NCI-H187 treated with DMSO at 0.1 percent for 48 hours (cell line): ENCODE measurements at regions not wholly inside any gene's neighbourhood (a gene's known extent, or its start where the extent isn't known, plus 50 kb on each side); places are given as distances from the start of the nearest gene placed in this dataset.
A peak's percentile ranks its signal among the peaks of the same experiment; 100 is the strongest.

ENCODE experiments used
- DNase-seq: peaks from one replicate; lab custom pipeline; 2025; lab: John Stamatoyannopoulos, UW

DNA sequence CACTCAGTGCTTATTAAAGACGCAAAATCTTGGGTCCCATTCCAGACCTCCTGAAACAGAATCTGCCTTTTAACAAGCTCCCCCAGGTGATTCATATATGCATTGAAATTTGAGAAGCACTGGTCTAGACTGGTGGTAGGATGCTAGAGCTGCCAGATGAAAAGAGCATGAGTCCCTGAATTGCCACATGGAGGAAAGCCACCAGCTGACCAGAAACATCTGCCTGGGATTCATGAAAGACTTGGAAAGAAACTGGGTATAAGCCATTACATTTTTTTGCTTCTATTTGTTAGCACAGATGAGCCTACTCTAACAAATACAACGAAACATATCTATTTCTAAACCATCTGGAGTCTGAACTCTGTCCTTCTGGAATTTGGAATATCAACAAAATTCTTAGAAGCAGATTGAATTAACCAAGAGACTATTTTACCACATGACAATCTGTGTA is 228.9 kb downstream of the RBM43 start:
- DNase-seq: no peak

DNA sequence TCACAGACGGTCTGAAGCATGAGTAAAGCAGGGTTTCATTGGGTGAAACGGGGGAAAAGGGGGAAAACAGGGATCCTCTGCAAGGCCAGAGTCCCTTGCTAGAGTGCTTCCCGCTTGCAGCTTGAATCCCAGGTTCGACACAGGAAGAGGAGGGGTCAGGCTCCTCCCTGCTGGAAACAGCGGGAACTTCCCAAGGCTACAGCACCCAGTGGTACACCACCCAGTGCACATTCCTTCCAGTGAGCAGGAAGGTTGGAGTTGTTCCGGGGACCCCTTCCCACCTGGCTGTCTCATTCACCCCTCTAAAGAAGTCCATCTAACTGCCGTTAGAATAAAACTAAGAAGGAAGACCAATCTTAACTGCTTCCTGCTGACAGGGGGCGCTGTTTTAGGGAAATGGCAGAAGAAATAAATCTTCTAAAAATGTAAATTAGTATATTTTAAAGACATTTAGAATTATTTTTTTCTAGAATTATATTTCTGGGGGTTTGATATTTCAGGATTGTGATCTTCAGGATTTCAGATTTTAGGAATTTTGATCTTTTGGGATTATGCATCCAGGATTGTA is 230.9 kb downstream of the RBM43 start:
- DNase-seq: no peak

DNA sequence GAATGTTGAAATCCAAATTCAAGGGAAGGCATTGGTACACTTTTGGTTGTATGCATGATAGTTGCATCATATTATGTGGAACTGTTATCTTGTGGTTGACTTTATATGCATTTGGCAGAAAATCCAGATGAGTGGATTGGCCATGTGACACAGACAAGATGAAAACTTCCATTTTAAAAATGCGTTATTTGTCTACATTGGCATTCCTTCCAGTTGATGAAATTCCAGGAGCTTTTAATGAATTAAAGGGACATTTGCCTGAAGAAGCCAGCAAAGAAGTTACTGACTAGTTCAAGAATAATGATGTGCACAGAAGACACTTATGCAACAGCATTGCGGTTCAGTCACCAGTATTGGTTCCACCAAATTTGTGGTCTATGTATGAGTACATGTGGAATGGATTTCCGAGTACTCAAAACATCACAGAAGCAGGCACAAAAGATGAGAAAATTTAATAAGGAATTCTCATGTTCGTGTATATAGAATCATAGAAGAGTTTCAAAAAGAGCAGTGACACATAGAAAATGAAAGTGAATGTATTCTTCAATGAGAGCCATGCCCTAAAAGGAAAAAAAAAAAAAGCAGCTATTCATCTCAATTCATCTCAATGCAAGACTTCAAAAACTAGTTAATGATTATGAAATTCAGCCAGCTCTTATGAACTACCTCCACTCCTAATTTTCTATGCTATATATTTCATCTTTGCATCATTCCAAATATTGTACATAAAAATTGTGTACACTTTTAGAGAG is 232.1 kb downstream of the RBM43 start:
- no peak for DNase-seq

DNA sequence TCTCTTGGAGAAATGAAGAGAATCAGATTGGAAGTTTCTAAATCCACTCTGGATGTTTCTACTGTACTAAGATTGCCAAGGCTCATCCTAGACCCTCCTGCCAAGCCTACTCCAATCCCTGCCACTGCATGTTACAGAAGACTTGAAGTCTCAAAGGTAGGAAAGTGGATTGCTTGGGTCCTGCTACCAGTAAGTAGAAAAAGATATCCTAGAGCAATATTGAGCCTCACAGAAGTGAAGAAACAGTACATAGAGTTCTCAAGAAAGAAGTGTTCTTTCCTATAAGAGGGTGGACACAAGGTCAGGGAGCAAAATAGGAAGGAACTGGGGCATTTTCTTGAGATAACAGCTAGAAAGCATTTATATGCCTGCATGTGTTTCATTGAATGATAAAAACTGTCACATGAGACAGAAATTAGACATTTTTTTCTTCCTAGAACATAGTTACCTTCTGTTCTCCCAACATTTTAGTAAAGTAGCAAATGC is 232.9 kb downstream of the RBM43 start:
- no peak for DNase-seq

DNA sequence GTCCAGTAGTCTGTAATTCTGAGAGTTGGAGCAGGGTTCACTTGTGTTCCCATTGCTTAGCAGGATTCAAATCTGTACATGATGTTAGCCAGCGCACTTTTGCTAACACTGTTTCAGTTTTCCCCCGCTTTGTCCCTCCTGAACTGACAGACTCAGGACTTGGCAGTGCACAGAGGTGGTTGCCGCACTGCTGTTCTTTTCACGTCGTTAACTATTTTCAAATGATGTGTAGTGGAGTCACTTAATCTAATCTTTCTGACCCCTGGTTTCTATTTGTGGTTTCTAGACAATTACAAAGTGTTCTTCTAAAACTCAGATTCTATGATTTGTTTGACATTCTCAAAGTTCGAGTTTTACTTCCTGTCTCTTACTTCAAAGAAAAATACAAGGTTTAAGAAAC is 234.5 kb downstream of the RBM43 start:
- DNase-seq: no peak

DNA sequence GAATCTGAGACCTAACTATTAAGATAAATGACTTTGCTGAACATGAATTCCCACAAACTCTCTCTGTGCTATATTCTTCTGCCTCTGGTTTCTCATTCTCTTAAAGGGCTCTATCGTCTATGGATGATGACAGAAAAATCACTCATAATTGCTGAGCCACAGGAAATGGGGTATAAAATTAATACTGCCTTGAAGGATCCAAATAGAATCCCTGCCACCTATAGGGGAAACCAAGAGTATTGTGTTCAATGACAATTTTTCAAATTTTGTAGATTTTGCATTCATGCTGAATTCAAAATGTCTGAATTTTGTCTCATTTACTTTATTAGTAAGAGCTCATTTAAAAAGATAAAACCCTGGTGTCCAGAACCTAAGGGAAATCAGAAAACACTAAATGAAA is 235.8 kb downstream of the RBM43 start:
- DNase-seq: no peak

DNA sequence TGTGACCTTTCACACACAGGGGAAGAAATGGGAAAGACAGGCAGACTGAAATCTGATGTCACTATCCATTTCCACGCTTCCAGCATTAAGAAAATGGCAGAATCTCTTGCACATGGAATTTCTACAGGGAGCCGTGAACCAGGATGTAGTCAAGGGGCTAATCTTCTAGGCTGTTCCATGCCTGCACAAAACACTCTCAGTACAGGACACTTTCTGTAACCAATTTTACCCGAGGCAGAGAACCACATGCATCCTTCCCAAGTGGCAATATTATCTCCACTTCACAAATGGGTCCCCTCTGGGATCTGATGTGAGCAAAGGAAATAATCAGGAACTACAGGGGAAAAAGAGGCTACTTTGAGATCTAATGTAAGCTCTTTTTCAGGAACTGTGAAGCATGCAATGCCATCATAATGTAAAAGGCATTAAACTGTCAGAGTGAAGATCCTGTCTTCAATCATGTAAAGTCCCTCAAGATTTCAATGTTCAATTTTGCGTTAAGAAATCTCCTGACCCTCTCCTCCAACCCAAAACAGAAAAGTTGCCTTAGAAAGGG is 236.9 kb downstream of the RBM43 start:
- no peak for DNase-seq

DNA sequence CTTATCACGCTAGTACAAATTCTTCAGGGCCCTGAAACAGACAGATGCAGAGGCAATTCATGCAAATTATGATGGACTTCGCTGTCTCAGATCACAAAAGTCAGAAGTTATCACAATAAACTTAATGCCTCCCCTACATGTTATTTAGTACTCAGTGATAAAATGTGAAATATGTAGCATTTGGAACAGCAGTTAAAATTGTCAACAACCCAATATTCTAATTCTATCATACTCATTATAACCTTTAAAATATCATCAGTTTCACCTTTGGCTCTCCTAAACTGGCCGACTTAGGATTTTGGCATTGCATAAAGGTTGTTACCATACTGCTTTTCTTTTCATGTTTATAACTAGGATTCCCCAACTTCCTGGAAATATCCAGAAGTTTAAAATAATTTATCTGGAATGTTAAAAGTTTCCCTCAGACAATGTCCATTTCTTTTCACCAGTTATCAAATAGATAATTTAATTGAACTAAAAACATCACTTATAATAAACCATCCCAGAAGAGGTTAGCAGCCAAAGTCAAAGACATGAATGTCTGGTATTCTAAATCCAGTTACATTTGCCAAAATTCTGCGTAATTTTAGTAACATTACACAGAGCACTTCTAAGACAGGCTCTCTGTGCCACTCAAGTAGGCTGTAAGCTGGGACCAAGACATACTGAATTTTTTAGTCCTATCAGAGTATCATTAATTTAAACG is 239.8 kb downstream of the RBM43 start:
- DNase-seq: no peak

DNA sequence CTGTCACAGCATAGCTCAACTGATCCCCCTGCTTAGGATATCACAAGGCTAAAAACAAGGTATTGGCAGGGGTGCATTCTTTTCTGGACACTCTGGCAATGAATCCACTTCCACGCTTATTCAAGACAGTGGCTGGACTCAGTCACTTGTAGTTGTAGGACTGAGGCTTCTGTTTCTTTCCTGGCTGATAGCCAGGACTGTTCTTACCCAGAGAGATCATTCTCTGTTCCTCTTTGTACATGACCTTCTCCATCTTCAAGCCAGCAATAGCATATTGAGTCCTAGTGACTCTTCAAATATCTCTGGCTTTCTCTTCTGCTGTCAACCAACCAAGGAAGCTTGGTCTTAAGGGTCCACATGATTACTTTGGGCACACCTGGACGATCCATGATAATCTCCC is 241.3 kb downstream of the RBM43 start:
- no peak for DNase-seq

DNA sequence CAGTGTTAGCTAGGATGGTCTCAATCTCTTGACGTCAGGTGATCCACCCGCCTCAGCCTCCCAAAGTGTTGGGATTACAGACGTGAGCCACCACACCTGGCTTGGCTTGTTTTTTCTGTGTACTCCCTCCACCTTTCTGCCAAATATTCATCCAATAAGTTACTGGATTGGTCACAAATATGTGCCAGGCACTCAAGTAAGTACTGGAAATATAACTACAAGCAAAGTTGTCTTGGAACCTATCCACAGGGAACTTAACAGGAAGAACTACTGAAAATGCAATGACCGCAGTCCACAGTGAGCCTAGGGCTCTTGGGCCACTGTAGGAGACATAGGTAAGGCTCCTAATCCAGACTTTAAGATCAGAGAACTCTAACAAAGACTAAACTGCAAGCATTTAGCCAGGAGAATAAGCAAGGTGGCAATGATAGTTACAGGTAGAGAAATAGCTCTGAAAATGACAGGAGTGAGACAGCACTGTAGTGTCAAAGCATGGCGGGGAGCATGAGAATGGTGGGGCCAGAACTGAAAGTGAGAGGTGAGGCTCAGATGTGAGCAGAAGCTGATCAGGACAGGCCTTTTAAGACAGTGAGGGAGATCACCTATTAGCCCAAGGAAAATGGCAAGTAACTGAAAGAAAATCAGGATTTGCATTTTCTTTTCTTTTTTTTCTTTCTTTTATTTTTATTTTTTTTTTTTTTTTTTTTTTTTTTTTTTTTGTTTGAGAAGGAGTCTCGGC is 252.1 kb downstream of the RBM43 start:
- no peak for DNase-seq

DNA sequence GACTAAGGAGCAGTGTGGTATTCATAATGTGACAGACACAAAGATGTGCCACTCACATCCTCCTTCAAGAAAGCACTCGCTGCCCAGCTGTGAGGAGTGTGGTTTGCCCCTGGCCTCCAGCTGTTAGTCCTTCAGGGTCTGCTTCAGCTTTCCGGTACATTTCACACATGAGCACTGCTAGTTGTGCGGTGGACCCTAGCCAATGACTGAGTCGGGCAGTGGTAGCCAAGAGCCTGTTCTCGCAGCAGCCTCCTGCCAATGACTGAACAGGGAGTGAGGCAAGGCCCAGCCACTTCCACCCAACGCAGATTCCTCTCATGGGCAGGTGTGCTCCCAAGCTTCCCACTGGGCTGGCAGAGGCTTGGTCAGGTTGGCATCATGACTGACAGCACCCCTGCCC is 254.3 kb downstream of the RBM43 start:
- DNase-seq: peak; percentile 73

DNA sequence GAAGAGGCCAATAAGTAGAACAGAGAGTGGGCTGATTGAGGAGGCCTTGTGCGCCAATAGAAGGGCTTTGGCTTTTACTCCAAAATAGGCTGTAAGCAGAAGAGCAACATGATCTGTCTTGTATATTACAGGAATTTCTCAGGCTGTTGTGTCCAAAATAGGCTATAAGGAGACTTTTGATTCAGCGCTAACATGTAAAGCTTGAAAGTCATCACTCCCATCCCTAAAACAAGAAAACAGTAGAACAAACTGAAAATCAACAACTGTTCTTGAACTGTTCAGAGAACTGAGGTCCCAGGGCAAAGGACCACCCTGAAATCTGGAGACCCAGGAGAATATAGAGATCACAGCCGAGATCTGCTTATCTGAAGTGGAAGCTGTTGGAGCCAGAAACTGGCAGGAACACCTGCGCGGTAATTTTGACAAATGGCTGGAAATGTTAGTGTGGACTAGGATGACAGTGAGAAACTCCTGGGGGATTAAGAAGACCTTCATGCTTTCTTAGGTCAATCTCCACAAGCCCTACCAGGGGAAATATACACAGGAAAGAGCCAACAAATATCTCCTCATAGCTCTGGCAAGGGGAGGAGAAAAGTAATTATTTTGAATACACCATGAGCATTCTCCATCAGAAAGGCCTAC is 258.6 kb downstream of the RBM43 start:
- DNase-seq: no peak

DNA sequence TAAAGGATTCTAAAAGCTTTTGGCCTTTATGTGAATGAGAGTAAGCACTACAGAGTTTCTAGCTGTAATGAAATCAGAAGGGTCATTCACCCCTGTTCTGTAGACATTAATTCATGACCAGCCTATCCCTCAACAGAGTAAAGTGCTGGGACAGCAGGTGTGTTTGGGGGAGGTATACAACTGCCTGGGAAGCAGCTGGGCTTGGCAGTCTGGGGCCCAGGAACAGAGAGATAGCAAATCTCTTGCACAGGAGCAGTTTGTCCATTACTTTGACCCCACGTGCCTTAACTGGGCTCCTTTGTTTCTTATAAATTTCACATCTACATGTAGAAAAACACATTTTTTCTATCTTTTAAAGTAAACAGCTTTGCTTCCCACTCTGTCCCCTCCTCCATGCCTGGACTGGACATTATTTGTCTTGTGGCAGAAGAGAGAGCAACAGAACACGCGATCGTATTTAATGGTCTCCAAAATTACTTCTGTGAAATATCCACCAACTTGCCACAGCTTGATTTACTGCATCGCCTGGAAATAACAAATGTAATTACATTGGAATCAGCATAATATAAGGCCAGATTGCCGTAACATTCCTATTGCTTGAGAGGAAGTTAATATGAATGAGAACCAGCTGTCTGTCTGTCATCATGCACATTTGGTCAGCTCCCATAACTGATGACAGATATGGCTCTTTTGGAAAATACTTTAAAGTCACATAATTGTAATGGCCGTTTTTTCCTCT is 263.8 kb downstream of the RBM43 start:
- peak; percentile 3 for DNase-seq

DNA sequence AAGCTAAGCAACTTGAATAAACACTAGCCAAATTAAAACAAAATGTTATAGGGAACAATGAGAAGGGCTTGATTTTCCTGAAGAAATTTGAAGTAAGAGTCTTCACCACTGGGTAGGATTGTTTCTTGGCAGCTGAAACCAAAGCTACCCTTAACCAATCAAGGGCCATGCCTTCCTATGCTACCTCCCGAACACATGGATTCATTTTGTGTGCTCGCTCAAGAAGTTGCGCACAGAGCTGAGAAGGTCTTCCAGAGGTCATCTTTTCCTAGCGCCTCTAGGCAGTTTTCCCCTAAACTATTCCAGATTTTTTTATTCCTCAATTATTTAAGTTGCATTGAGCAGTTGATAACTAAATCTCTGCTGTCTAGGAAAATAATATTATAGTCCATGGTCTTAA is 264.6 kb downstream of the RBM43 start:
- no peak for DNase-seq

DNA sequence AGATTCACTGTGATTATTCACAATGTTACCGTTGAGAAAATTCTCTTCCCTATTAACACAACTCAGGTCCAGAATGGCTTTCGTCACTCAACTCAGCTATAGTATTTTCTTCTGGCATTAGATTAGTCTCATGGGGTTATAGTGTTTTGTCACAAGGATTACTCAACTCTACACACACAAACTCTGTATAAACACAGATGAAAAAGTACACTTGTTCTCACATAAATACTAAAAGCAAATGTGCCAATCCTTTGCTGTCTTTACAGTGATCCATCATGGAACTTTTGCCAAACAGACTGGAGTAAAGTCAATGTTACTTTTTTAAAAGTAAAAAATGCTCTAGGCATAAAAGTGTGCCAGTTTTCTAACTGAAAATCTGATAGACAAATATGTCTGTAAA is 267.6 kb downstream of the RBM43 start:
- DNase-seq: no peak

DNA sequence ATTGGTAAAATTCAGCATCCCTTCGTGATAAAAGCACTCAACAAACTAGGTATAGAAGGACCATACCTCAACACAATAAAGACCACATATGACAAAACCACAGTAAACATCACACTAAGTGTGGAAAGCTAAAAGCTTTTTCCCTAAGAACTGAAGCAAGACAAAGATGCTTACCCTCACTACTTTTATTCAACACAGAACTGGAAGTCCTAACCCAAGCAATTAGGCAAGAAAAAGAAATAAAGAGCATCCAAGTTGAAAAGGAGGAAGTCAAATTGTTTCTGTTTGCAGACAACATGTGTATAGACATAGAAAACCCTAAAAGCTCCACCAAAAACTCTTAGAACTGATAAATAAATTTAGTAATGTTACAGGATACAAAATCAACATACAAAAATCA is 271.7 kb downstream of the RBM43 start:
- no peak for DNase-seq

DNA sequence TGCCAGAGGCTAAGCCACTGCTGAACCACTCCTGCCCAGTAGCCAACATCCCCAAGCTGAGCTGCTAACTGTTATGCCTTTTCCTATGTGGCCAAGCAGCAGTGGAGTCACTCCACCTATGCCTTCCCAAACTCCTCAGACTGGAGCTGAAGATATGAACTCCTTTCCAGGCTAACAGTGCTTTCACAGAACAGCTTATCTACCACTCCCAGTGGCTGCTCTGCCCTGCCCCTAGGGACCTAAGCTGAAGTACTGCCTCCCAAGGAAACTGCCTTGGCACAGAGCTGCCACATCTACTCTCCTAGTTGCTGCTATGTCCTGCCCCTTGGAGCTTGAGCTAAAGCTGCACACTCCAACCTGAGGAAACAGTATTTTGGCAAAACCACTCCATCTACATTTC is 275.9 kb downstream of the RBM43 start:
- DNase-seq: no peak

DNA sequence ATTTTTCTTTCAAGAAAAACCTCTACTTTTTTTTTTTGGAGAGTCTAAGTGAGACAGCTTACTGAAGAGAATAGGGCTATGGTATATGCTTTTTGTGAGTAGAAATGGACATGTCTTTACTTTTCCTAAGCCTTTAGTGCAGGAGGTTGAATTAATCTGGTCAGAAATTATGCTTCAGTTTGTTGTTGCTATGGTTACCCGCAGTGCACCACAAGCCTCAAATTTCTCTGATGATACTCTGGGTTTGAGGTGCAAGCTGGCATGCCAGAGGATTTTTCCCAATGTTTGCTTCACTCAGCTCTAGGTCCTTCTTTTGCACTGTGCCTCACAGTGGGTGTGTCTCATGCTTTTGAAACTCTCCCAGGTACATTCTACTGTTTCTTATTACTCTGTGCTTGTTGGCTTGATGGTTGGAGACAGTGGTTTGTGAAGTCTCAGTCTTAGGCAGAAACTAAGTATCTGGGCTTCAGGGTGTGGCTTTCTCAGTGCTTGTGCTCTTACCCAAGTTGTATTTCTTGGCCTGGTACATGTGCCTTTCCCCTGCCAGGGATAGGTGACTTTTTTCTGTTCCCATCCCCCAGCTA is 278.3 kb downstream of the RBM43 start:
- DNase-seq: no peak

DNA sequence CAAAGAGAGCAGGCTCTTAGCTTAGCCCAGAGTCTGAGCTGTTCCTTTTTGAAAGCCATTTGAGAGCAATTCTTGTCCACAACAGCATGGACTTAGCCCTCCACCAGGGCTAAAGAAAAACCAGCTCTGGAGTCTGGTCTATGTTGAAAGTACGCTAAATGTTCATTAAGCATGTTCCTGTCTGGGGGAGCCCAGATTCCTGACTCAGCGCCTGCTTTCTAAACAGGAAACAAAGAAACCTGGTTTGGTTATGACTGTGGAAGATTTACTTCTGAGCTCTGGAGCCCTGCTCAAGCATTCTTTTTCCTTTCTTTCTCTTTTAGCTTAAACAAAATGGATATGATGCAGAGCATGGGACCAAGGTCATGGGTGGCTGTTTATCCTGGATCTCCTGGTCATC is 279.8 kb downstream of the RBM43 start:
- DNase-seq: no peak

DNA sequence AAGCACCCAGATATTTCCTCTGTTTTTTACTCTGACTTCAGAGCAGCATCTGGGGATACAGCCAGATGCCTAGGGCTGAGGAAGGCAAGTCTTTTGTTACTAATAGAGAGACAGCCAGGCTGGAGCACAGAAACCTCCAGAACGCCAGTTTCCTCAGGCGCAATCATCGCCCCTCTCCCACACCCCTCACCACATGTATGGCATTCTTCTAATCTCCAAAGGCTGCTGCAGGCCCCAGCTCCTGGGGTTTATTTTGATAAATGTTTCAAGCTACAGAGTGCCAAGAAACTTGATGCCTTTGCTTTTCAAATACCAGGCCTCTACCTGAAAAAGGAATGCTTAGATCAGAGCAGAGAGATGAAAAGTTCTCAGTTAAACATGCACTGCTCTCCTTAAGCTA is 283.6 kb downstream of the RBM43 start:
- no peak for DNase-seq

DNA sequence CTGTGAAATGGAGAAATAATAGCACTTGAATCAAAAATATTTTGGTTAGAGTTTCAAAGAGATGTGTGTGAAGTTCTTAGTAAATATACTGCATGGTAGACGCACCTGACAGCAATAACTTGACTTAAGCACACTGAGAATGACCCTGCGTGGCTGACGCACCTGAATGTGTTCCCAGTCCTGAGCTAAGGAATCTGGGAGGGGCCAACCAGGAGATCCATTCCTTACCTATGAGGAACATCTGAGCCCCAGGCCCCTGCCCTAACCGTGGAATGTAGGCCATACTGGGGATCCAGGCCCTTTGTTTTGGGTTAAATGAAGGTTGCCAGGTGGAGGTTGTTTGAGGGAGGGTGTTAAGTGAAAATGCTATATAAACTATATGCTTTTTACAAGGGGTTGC is 284.4 kb downstream of the RBM43 start:
- DNase-seq: no peak
